ENCODE measurements at regions not wholly inside any gene's neighbourhood (a gene's known extent, or its start where the extent isn't known, plus 50 kb on each side); places are given as distances from the start of the nearest gene placed in this dataset.
"Not testable (repeated sequence)": the region's sequence is repeated elsewhere in the genome, so short reads cannot be mapped to it uniquely, and the experiment has no call there.

DNA sequence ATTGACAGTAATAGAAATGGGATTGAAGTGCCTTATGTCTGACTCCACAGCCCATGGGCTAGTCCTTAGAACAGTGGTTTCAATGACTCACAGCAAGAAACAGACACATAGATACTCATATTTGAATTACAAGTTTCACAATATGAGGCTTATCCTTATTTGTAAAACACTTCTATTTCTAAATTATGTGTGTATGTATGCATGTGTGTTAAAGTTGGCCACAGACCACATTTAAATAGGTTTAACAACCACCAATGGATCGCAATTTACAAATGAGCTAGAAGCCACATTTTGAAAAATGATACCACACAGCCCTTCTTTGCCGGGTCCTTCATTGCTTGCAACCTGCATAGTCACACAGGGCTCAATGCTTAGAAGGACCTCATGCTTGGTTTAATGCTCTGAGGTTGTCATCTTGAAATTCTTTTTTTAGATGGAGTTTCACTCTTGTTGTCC is 157.8 kb upstream of the PREP start:
- no peak for DNase-seq

GRCh38 chr6:105557291-105557690 is 154.4 kb upstream of the PREP start:
- DNase-seq = no peak

- no peak for DNase-seq
These were observed 150.3 kb upstream of the PREP start for GRCh38 chr6:105553171-105553570.

- no peak for DNase-seq
These were observed 148.2 kb upstream of the PREP start for GRCh38 chr6:105550955-105551620.

DNA sequence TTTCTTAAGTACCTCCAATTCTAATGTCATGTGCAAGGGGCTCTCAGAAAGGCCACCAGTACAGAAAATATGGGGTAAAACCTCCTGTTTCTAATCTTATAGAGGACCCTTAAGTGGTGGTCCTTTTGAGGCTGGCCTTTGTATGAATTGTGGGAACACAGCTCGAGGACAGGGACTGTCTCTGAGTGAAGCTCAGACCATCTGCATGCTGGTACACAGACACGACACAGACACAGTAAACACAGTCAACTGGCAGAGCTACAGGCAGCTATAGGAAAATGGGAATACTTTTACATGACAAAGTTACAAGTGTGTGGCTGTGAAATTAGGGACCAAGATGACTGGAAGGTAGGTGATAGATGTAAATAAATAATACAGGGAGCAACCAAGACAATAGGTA is 143.9 kb upstream of the PREP start:
- DNase-seq = no peak

GRCh38 chr6:105545947-105546731 is 143.3 kb upstream of the PREP start:
- no peak for DNase-seq

GRCh38 chr6:105545228-105545920 is 142.5 kb upstream of the PREP start:
- no peak for DNase-seq

GRCh38 chr6:105539911-105540310 is 137.0 kb upstream of the PREP start:
- DNase-seq = no peak

DNA sequence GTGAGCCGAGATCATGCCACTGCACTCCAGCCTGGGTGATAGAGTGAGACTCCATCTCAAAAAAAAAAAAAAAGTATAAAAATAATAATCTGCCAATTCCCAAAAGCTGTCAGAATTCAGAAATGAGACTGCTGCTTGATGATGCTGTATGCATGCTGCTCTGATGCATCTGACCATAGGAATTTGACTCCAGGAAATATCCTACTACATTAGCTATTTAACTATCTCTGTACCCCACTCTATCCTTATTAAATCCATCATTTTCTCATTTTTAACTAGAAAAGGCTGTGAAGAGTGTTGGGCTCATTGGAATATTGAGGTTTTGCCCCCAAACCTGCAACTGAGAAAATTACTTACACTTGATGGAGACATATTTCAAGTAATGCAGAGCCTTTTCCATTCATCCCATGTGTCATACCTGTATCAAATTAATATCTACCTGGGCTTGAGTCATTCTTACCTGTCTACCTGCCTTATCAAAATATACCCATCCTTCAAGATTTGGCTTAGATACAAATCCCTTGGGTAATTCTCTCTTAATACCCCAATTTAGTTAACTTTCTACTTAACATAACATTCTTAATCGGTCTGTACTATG is 135.2 kb upstream of the PREP start:
- no peak for DNase-seq

GRCh38 chr6:105536961-105537360 is 134.1 kb upstream of the PREP start:
- DNase-seq = no peak

- DNase-seq = no peak
These were observed 130.4 kb upstream of the PREP start for GRCh38 chr6:105533301-105533700.

DNA sequence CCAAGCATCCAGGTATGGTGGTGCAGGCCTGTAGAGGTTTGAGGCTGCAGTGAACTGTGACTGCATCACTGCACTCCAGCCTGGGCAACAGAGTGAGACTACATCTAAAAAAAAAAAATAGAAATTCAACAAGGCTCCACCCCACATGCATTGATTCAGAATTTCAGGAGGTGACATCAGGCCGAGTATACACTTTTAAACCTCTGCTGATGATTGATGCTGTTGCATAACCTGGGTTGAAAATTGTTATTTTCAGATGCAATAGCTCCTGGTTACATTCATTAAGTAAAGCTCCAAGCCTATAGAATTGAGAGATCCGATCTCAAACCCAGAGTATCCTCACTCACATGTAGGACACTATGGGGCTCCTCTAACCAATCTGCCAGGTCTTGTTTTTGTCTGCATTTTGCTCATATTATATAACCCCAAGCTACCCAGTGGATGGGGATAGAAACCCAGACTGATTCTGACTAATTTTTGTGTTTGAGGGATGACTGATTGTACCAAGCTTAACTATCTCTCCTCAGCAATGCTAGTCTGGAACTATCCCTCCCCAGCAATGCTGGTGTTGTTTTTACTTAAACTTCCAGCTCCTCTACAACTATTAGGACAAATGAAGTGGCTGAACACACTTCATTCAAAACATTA is 123.5 kb upstream of the PREP start:
- DNase-seq = no peak

GRCh38 chr6:105522626-105523322 is 119.9 kb upstream of the PREP start:
- DNase-seq = no peak

DNA sequence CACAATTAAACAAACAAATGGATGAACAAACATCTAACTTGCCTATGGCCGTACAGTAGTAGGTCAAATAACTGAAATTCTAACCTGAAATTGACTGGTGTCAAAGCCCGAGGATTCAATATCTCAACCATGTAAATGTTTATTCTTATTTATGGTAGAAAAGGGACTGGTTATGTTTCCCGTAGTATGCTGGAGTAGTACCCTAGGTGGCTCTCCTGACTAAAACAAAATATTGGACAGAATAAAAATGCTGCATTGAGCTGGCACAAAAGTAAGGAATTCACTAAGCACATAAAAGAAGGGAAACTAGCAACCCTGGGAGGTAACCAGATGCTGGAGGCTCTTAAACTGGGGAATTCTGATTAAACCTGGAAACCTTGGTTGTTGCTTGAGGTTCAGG is 117.1 kb upstream of the PREP start:
- no peak for DNase-seq

- not testable (repeated sequence) for DNase-seq
These were observed 116.1 kb upstream of the PREP start for GRCh38 chr6:105518993-105519392.

- no peak for DNase-seq
These were observed 112.2 kb upstream of the PREP start for GRCh38 chr6:105515054-105515453.

DNA sequence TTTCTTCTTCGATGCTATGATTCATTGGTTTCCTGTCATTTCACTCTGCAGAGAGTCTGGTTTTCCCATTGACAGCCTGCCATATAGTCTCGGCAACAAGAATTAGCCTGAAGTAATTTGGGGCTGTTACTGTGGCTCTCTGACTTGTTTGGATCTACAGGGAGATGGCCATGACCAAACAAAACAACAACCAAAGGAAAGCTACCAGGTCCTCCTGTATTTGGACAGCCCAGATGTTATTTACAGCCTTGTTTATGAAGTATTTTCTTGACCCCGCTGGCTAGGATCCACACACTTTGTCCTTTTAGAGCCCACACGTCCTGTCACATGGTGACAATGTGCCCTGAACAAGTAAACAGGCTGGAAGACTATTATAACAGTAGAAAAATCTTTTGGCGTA is 111.4 kb upstream of the PREP start:
- no peak for DNase-seq

- DNase-seq = no peak
These were observed 108.8 kb upstream of the PREP start for GRCh38 chr6:105511639-105512038.

GRCh38 chr6:105510746-105511145 is 107.9 kb upstream of the PREP start:
- DNase-seq = no peak

DNA sequence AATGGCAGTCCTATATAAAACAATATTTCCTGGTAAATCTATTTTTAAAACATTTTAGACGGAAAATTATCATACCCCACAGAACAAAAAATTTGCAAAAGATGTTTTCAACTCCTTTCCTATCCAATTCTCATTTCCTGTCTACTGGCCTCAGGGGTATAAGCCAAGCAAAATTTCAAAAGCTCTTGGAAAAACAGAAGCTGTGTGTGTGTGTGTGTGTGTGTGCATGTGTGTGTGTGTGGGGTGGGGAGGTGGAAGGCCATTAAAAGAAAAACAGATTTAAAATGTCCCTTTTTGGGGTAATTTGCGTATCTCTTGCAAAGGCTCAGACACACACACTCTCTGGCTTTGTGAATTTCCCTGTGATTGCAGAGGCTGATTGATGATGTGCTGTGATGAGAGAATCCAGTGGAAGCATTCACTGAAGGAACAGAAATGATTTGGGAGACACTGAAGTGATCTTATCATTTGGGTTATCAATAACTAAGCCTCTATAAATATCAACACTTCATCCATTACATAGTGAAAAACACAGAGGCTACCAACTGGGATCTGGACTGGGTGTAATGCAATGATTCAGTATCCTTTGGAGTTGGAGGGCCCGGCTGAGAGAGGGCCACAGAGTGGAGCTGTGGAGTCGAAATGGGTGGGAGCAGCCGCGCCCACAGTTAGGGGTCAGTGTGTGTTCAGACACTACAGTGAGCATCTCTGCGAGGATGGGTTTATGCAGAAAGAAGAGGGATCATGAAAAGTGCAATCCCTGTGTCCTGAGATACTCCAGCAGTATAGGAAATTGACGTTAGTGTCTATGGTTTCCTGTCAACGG is 106.8 kb upstream of the PREP start:
- DNase-seq = no peak

GRCh38 chr6:105507811-105508210 is 104.9 kb upstream of the PREP start:
- DNase-seq = no peak

Data from activated naive CD4-positive, alpha-beta T cell (primary cell).